NCI-H510A (cell line): ENCODE measurements at regions not wholly inside any gene's neighbourhood (a gene's known extent, or its start where the extent isn't known, plus 50 kb on each side); places are given as distances from the start of the nearest gene placed in this dataset.

Experiments used
- DNase-seq: peaks from one replicate; lab custom pipeline; 2025; lab: John Stamatoyannopoulos, UW

GRCh38 chr11:64457416-64458010 is 98.2 kb upstream of the SLC22A11 start:
- DNase-seq = no peak

- DNase-seq = no peak
Measured at GRCh38 chr11:64458997-64459396, 96.7 kb upstream of the SLC22A11 start.

GRCh38 chr11:64459609-64460008 is 96.1 kb upstream of the SLC22A11 start:
- no peak for DNase-seq

GRCh38 chr11:64461081-64461480 is 94.7 kb upstream of the SLC22A11 start:
- DNase-seq = no peak

- DNase-seq = no peak
Measured at GRCh38 chr11:64466115-64466718, 89.5 kb upstream of the SLC22A11 start.

GRCh38 chr11:64469288-64469687 is 86.5 kb upstream of the SLC22A11 start:
- no peak for DNase-seq

- no peak for DNase-seq
Measured at GRCh38 chr11:64472593-64473455, 82.9 kb upstream of the SLC22A11 start.

- no peak for DNase-seq
Measured at GRCh38 chr11:64474680-64475079, 81.1 kb upstream of the SLC22A11 start.

- DNase-seq = no peak
Measured at GRCh38 chr11:64475145-64475544, 80.6 kb upstream of the SLC22A11 start.

- DNase-seq = no peak
Measured at GRCh38 chr11:64476881-64477280, 78.9 kb upstream of the SLC22A11 start.

GRCh38 chr11:64477675-64478074 is 78.1 kb upstream of the SLC22A11 start:
- no peak for DNase-seq

- no peak for DNase-seq
Measured at GRCh38 chr11:64482588-64482987, 73.2 kb upstream of the SLC22A11 start.

- DNase-seq = no peak
Measured at GRCh38 chr11:64484191-64485022, 71.3 kb upstream of the SLC22A11 start.

- no peak for DNase-seq
Measured at GRCh38 chr11:64485074-64485473, 70.7 kb upstream of the SLC22A11 start.

GRCh38 chr11:64489831-64490441 is 65.8 kb upstream of the SLC22A11 start:
- no peak for DNase-seq

- no peak for DNase-seq
Measured at GRCh38 chr11:64490562-64491216, 65.1 kb upstream of the SLC22A11 start.

GRCh38 chr11:64492561-64492960 is 63.2 kb upstream of the SLC22A11 start:
- DNase-seq = no peak

GRCh38 chr11:64498136-64498535 is 57.6 kb upstream of the SLC22A11 start:
- no peak for DNase-seq

GRCh38 chr11:64499261-64500004 is 56.3 kb upstream of the SLC22A11 start:
- no peak for DNase-seq

GRCh38 chr11:64500176-64501013 is 55.3 kb upstream of the SLC22A11 start:
- DNase-seq = no peak
